Hepatocyte (in vitro differentiated cells): ENCODE measurements at regions not wholly inside any gene's neighbourhood (a gene's known extent, or its start where the extent isn't known, plus 50 kb on each side); places are given as distances from the start of the nearest gene placed in this dataset.

Experiments
- DNase-seq: peaks from one replicate; pipeline ENCODE4 v3.0.0-alpha.2; 2016; ENCODE audit warnings: low spot score
- H2AFZ ChIP-seq: fragments of 200-600 bp; sonication (generic); 2 replicates; pipeline ENCODE4 v1.6.0; 2016; ENCODE audit warnings: antibody characterized with exemption, mild to moderate bottlenecking
- H3K27ac ChIP-seq: fragments of 200-600 bp; sonication (generic); 2 replicates; pipeline ENCODE4 v1.5.1; 2016; ENCODE audit warnings: mild to moderate bottlenecking
- H3K27me3 ChIP-seq: fragments of 200-600 bp; sonication (generic); 2 replicates; pipeline ENCODE4 v1.6.1; 2016
- H3K36me3 ChIP-seq: fragments of 200-600 bp; sonication (generic); replicated peaks from 2 replicates; pipeline ENCODE4 v1.5.1; 2016; ENCODE audit warnings: low read depth; ENCODE audit not compliant: insufficient read depth
- H3K4me1 ChIP-seq: fragments of 200-600 bp; sonication (generic); 2 replicates; pipeline ENCODE4 v1.5.1; 2016; ENCODE audit warnings: mild to moderate bottlenecking, moderate library complexity; ENCODE audit not compliant: insufficient read depth
- H3K4me2 ChIP-seq: fragments of 200-600 bp; sonication (generic); 2 replicates; pipeline ENCODE4 v1.6.0; 2016
- H3K4me3 ChIP-seq: fragments of 200-600 bp; sonication (generic); 2 replicates; pipeline ENCODE4 v1.5.1; 2016; ENCODE audit warnings: mild to moderate bottlenecking
- H3K79me2 ChIP-seq: fragments of 200-600 bp; sonication (generic); 2 replicates; pipeline ENCODE4 v1.6.0; 2017; ENCODE audit warnings: mild to moderate bottlenecking
- H3K9me2 ChIP-seq: fragments of 200-600 bp; sonication (generic); replicated peaks from 2 replicates; pipeline ENCODE4 v1.6.0; 2017; ENCODE audit warnings: mild to moderate bottlenecking; ENCODE audit not compliant: insufficient read depth
- H3K9me3 ChIP-seq: fragments of 200-600 bp; sonication (generic); 2 replicates; pipeline ENCODE4 v1.5.1; 2016; ENCODE audit warnings: low read depth, mild to moderate bottlenecking
- H4K20me1 ChIP-seq: fragments of 200-600 bp; sonication (generic); 2 replicates; pipeline ENCODE4 v1.6.0; 2016; ENCODE audit warnings: mild to moderate bottlenecking; ENCODE audit not compliant: insufficient read depth, poor library complexity, severe bottlenecking
- CTCF ChIP-seq: fragments of 200-600 bp; sonication (generic); IDR thresholded peaks from 2 replicates; pipeline ENCODE4 v1.5.1; 2016; ENCODE audit warnings: antibody characterized with exemption, mild to moderate bottlenecking; ENCODE audit not compliant: poor library complexity
- EZH2 ChIP-seq: fragments of 200-600 bp; sonication (generic); IDR thresholded peaks from 2 replicates; pipeline ENCODE4 v1.6.1; 2016; ENCODE audit warnings: antibody characterized with exemption, mild to moderate bottlenecking, borderline replicate concordance
- EZH2phosphoT487 ChIP-seq: fragments of 200-600 bp; sonication (generic); IDR thresholded peaks from one replicate; pipeline ENCODE4 v1.6.1; 2018; ENCODE audit warnings: antibody characterized with exemption, mild to moderate bottlenecking, low read depth, moderate library complexity; ENCODE audit not compliant: unreplicated experiment, severe bottlenecking
- WGBS: methylation state at CpG from one replicate; pipeline ENCODE4 v1.1.6; 2016; ENCODE audit warnings: low lambda C conversion rate; ENCODE audit errors: missing lambda C conversion rate; 5-methylcytosine and 5-hydroxymethylcytosine counted together

- TF ChIP-seq CTCF: no peak
- no peak for TF ChIP-seq EZH2phosphoT487
- no peak for TF ChIP-seq EZH2
- Histone ChIP-seq H3K27ac (no peak overlapping the region), H3K79me2 (no peaks in the 10 kb centered on the region), H3K9me3 (no peaks in the 10 kb centered on the region), H3K4me1 (no peaks in the 10 kb centered on the region), H3K4me2 (no peak overlapping the region), H3K9me2 (no peaks in the 10 kb centered on the region), H3K4me3 (no peak overlapping the region), H3K27me3 (no peaks in the 10 kb centered on the region), H4K20me1 (no peaks in the 10 kb centered on the region), H2AFZ (no peak overlapping the region), H3K36me3 (no peaks in the 10 kb centered on the region)
- DNase-seq: no peak
- WGBS: 74% methylated on average over 1 of the region's 1 CpG
Measured at GRCh38 chr12:84375449-84376170, 537.0 kb downstream of the SLC6A15 start.

GRCh38 chr12:84362552-84362897 lies 550.1 kb downstream of the SLC6A15 start:
- no peaks in the 10 kb centered on the region for H3K4me1 ChIP-seq
- H3K4me3 ChIP-seq: no peak overlapping the region
- H3K27me3 ChIP-seq: no peaks in the 10 kb centered on the region
- no peaks in the 10 kb centered on the region for H3K36me3 ChIP-seq
- 95% methylated on average over 7 of the region's 7 CpGs for WGBS
- no peak overlapping the region for H2AFZ ChIP-seq
- no peak for TF ChIP-seq EZH2
- no peak for TF ChIP-seq CTCF
- TF ChIP-seq EZH2phosphoT487: no peak
- no peak for DNase-seq
- no peaks in the 10 kb centered on the region for H4K20me1 ChIP-seq
- peaks cover 3% of the 10 kb centered on the region for H3K9me2 ChIP-seq
- H3K27ac ChIP-seq: no peak overlapping the region
- H3K4me2 ChIP-seq: no peak overlapping the region
- no peaks in the 10 kb centered on the region for H3K79me2 ChIP-seq
- H3K9me3 ChIP-seq: no peaks in the 10 kb centered on the region

GRCh38 chr12:84361651-84362551 lies 550.7 kb downstream of the SLC6A15 start:
- Histone ChIP-seq H2AFZ (no peak overlapping the region), H3K27ac (no peak overlapping the region), H3K4me2 (no peak overlapping the region), H3K27me3 (no peaks in the 10 kb centered on the region), H3K9me3 (no peaks in the 10 kb centered on the region), H3K36me3 (no peaks in the 10 kb centered on the region), H3K9me2 (peaks cover 3% of the 10 kb centered on the region), H4K20me1 (no peaks in the 10 kb centered on the region), H3K4me3 (no peak overlapping the region), H3K79me2 (no peaks in the 10 kb centered on the region), H3K4me1 (no peaks in the 10 kb centered on the region)
- 95% methylated on average over 27 of the region's 27 CpGs for WGBS
- TF ChIP-seq CTCF: no peak
- no peak for TF ChIP-seq EZH2
- no peak for TF ChIP-seq EZH2phosphoT487
- DNase-seq: no peak
